ENCODE measurements at regions not wholly inside any gene's neighbourhood (a gene's known extent, or its start where the extent isn't known, plus 50 kb on each side); places are given as distances from the start of the nearest gene placed in this dataset.

DNA sequence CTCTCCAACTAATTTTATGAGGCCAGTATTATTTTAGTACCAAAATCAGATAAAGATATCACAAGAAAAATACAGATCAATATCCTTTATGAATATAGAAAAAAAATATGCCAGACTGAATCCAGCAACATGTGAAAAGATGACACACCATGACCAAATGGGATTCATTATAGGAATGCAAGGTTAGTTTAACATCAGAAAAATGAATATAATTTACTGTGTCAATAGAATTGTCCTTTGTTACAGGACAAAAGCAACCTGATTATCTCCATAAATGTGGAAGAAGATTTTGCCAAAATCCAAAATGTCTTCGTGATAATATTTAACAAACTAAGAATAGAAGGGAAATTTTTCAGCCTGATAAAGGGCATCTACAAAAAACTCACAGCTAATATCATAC is 66.4 kb upstream of the DAB2 start:
- no peak for DNase-seq

- DNase-seq: no peak
These were observed 64.5 kb upstream of the DAB2 start for GRCh38 chr5:39489263-39489662.

DNA sequence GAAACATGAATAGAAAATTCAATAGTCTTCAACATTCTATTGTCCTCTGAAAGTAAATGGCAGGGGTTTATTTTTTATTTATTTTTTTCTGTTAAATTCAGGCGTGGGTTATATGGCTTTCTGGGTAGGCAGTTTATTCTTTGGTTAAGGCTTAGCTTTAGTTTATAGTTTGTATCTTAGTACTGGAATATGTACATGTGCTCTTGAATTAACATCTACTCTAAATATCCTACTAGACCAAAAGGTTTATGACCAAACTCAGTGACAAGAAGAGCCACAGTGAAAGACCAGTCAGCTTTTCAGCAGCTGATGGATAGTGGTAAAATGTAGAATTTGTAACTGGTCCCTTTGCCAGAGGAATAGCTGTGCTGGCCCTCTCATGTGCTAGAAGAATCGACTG is 62.0 kb upstream of the DAB2 start:
- DNase-seq: no peak

DNA sequence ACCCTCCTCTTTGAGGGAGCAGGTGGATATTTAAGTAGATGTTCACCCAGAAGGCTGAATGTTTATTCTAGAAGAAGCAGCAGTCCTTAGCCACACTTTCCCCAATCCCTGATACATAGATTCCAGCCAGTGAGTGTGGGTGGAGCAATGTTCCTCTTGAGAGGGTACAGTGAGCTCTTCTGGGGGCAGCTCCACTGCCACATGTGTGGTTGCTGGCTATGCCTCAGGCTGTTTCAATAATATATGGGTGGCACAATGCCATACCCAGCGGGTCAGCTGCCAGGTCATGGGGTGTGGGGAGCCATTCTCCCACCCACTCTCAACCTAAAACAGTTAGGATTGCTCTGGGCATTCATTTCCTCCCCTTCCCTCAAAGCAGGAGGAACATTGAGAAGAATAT is 61.6 kb upstream of the DAB2 start:
- DNase-seq: no peak

DNA sequence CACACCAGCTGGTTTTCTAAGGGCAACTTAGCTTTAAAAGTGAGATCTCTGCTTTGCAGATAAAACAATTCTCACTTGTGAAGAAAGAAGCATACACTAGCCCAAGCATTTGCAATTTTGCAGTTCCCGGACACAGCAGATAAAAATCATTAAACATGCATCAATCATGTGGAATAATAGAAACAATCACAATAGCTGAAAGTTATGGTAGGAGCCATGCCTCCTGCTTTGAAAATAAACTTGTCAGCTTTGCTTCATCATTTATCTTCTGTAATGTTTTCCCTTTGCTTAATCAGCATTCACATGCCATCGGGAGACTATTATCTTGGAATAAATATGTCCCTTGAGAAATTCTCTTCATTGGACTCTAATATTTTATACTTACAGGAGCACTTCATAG is 60.3 kb upstream of the DAB2 start:
- DNase-seq: no peak

GRCh38 chr5:39484673-39485072 is 59.9 kb upstream of the DAB2 start:
- DNase-seq: no peak

- no peak for DNase-seq
These were observed 57.3 kb upstream of the DAB2 start for GRCh38 chr5:39482098-39482497.

GRCh38 chr5:39479537-39479936 is 54.8 kb upstream of the DAB2 start:
- DNase-seq: no peak

DNA sequence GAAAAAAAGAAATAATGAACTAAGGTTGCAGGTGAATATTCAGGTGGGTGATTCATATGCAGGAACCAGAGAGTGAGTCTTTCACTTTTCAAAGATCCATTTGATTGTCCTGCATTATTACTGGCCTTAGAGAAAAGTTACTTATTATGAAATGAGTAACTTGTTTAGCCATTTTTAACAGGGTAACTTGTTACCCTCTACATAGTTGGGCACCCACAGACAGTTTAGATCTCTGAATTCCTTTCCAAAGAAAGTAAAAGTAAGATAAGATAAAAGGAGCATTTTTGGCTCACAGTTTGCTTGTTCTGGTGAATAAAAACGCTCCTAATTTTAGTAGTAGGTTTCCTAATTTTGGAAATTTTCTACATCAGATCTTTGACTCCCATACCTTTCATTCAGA is 54.1 kb upstream of the DAB2 start:
- DNase-seq: no peak

GRCh38 chr5:39476843-39477220 is 52.1 kb upstream of the DAB2 start:
- no peak for DNase-seq

DNA sequence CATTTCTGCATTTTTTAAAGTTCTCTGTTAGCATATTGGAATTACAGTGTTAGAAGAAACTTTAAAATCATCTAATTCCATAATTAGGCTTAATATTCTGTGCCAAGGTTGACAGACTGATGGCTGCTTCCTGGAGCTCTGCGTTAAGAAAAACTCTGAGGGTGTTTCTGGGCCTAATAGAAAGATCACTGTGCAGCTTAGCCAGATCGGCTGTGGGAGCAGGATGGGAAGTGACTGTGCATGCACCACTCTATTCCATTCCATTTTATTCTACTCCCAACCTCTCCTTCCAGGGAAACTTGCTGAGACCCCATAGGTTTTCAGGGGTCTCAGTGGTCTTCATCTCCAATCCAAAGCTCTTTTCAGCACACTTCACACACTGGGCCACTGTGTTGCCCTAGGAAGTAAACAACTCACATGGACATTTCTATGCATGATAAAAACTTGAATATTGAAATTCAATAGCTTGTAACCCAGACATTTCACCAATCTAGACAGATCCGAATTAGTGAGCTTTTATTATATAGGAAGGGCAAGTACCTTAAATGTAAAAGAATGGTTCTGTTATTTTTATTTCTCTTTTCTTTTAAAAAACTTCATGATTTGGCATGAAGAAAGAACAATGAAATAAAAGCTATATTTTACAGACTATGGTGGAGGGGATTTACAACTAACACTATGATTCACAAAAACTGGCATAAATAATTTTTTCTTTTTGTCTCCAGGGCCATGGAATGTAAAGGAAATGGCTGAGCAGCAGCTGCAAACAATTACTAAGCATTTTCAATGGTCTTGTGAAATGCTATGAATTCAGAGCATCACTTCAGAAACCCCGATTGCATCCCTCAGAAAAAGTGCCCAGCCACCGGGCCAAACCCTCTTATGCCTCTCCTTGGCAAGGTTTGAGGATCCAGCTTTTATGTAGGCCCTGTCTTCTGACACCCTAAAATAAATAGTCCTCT is 51.4 kb upstream of the DAB2 start:
- no peak for DNase-seq

DNA sequence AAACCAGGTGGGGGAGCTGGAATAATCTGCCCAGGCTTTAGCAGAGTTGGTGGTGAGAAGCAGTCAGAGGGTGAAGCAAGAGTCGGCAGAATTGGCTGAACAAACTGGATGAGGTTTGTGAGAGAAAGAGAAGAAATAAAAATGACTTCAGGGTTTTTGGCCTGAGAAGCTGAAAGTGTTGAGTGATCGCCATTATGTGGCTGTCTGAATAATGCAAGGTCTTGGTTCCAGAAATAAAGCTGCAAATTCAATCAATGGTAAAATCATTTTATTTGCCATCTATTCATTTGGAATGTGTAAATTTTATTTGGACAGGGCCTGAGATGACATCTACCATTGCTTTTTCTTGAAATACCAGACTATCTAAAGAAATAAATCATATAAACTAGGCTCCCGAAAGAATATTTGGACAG is 50.4 kb upstream of the DAB2 start:
- DNase-seq: no peak
